ENCODE measurements at regions not wholly inside any gene's neighbourhood (a gene's known extent, or its start where the extent isn't known, plus 50 kb on each side); places are given as distances from the start of the nearest gene placed in this dataset.
A peak's percentile ranks its signal among the peaks of the same experiment; 100 is the strongest.

DNA sequence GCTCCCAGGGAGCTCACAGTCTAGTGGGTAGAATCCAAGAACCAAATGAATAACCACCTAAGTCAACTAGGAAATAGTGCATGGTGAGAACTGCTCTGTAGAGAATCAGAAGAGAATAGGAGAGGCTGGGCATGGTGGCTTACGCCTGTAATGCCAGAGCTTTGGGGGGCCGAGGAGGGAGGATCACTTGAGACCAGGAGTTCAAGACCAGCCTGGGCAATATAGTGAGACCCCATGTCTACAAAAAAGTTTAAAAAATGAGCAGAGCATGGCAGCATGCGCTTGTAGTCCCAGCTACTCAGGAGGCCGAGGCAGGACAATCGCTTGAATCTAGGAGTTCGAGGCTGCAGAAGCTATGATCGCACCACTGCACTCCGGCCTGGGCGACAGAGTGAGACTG lies 122.3 kb upstream of the IRF2BP2 start:
- Histone ChIP-seq H3K4me3 (ENCODE audit: severe bottlenecking) (no peak overlapping the region), H3K36me3 (ENCODE audit: low read depth) (no peaks in the 10 kb centered on the region), H3K27me3 (ENCODE audit: insufficient read depth, poor library complexity, severe bottlenecking) (no peaks in the 10 kb centered on the region), H3K9me3 (ENCODE audit: severe bottlenecking) (no peaks in the 10 kb centered on the region), H3K4me1 (ENCODE audit: insufficient read depth, poor library complexity, severe bottlenecking) (peaks cover 19% of the 10 kb centered on the region), H3K27ac (ENCODE audit: poor library complexity, severe bottlenecking) (peak overlapping the region; percentile 81)
- TF ChIP-seq, protein P1, sequence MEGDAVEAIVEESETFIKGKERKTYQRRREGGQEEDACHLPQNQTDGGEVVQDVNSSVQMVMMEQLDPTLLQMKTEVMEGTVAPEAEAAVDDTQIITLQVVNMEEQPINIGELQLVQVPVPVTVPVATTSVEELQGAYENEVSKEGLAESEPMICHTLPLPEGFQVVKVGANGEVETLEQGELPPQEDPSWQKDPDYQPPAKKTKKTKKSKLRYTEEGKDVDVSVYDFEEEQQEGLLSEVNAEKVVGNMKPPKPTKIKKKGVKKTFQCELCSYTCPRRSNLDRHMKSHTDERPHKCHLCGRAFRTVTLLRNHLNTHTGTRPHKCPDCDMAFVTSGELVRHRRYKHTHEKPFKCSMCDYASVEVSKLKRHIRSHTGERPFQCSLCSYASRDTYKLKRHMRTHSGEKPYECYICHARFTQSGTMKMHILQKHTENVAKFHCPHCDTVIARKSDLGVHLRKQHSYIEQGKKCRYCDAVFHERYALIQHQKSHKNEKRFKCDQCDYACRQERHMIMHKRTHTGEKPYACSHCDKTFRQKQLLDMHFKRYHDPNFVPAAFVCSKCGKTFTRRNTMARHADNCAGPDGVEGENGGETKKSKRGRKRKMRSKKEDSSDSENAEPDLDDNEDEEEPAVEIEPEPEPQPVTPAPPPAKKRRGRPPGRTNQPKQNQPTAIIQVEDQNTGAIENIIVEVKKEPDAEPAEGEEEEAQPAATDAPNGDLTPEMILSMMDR (IDR thresholded peaks at IDR 0.05; ENCODE audit: poor library complexity, severe bottlenecking), result no peak
- ATAC-seq (ENCODE audit: low read depth) (no peak), DNase-seq (ENCODE audit: low spot score) (no peak)

DNA sequence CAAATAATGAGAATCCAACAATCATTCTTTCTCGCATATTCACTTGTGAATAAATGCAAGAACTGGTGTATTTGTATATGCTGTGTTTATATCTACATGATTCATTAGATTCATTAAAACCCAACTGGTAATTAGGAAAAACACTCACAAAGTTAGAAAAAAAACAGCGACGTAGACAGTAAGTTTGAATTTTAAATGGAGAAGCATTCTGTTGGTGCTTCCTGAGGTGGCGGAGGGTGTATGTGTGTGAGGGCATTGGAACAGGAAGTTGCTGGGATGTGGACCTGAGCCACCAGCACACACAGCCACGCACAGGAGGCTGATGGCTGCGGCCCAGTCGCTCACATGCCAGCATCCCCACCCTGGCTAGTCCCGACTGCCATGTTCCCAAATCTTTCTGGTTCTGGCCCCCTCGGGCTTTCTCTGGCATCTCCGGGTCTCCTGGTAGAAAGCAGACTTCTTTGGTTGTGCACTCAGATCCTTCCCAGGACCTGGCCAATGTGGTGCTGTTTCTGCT lies 121.6 kb upstream of the IRF2BP2 start:
- Histone ChIP-seq H3K27ac (ENCODE audit: poor library complexity, severe bottlenecking) (peak overlapping the region; percentile 81), H3K4me3 (ENCODE audit: severe bottlenecking) (no peak overlapping the region), H3K36me3 (ENCODE audit: low read depth) (no peaks in the 10 kb centered on the region), H3K9me3 (ENCODE audit: severe bottlenecking) (no peaks in the 10 kb centered on the region), H3K4me1 (ENCODE audit: insufficient read depth, poor library complexity, severe bottlenecking) (peaks cover 26% of the 10 kb centered on the region), H3K27me3 (ENCODE audit: insufficient read depth, poor library complexity, severe bottlenecking) (no peaks in the 10 kb centered on the region)
- TF ChIP-seq, protein P1 (IDR thresholded peaks at IDR 0.05; ENCODE audit: poor library complexity, severe bottlenecking), result no peak
- ATAC-seq (ENCODE audit: low read depth) (peak; percentile 42; the same call in 1 of the 3 replicates), DNase-seq (ENCODE audit: low spot score) (no peak)

DNA sequence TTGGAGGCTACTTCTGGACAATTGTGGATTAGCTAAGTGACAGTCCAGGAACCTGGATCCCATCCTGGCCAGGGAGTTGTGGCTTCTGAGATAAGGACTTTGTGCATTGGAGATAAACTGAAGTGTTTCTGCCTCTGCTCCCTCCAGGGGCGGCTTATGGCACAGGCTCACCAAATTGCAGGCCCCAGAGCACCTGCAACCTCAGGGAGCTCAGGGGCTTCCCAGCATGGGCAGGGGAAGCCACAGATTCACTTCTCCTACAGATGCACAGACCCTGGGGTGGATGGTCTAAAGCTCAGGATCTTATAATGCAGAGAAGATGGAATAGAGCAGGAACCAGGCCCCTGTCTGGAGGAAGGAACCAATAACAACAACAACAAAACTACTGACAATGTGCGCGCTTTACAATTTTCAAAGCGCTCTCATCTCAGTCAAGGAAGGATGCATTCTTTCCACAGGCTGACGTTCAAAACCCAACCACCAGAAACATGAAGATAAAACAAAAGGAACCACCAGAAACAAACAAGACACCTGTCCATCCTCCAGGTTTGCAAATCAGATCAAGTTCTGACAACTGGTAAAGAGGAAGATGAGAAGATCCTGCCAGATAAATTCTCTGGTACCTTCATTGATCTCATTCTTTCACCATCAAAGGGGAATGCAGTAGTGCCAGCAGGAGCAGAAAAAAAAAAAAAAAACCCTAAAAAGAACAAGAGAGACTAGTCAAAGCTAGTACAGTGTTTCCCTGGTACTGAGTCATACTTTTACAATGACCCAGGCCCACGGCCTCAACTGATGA lies 121.0 kb upstream of the IRF2BP2 start:
- Histone ChIP-seq H3K9me3 (ENCODE audit: severe bottlenecking) (no peaks in the 10 kb centered on the region), H3K4me3 (ENCODE audit: severe bottlenecking) (no peak overlapping the region), H3K27ac (ENCODE audit: poor library complexity, severe bottlenecking) (peak overlapping the region; percentile 81), H3K27me3 (ENCODE audit: insufficient read depth, poor library complexity, severe bottlenecking) (no peaks in the 10 kb centered on the region), H3K36me3 (ENCODE audit: low read depth) (no peaks in the 10 kb centered on the region), H3K4me1 (ENCODE audit: insufficient read depth, poor library complexity, severe bottlenecking) (peaks cover 32% of the 10 kb centered on the region)
- DNase-seq (ENCODE audit: low spot score), result no peak
- peak; percentile 87 for ATAC-seq (ENCODE audit: low read depth)
- TF ChIP-seq, protein P1 (IDR thresholded peaks at IDR 0.05; ENCODE audit: poor library complexity, severe bottlenecking), result no peak

DNA sequence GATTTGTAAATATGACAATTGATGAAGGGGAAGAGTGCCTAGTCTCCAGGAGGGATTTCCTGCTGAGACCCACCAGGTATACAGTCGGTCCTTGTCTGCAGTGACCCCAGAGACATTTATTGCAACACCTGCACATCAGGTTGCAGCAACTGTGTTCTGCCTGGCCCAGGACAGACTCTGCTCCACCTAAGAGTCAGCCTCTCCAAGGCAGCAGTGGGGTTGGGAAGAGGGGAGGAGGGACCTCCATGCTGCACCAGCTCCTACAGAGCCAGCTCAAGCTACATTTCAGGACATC lies 120.4 kb upstream of the IRF2BP2 start:
- TF ChIP-seq, protein P1 (IDR thresholded peaks at IDR 0.05; ENCODE audit: poor library complexity, severe bottlenecking), result no peak
- peak overlapping the region; percentile 81 for H3K27ac ChIP-seq (ENCODE audit: poor library complexity, severe bottlenecking)

More for the DNA sequence above, 120.4 kb upstream of the IRF2BP2 start:
- DNase-seq (ENCODE audit: low spot score) (no peak), ATAC-seq (ENCODE audit: low read depth) (no peak)
- peaks cover 38% of the 10 kb centered on the region for H3K4me1 ChIP-seq (ENCODE audit: insufficient read depth, poor library complexity, severe bottlenecking)
- H3K4me3 ChIP-seq (ENCODE audit: severe bottlenecking), result no peak overlapping the region
- no peaks in the 10 kb centered on the region for H3K36me3 ChIP-seq (ENCODE audit: low read depth)
- H3K27me3 ChIP-seq (ENCODE audit: insufficient read depth, poor library complexity, severe bottlenecking), result no peaks in the 10 kb centered on the region
- H3K9me3 ChIP-seq (ENCODE audit: severe bottlenecking), result no peaks in the 10 kb centered on the region
